ENCODE measurements at regions not wholly inside any gene's neighbourhood (a gene's known extent, or its start where the extent isn't known, plus 50 kb on each side); places are given as distances from the start of the nearest gene placed in this dataset.

GRCh38 chr12:66916189-66916588 is 237.3 kb upstream of the GRIP1 start:
- no peak for DNase-seq

GRCh38 chr12:66919466-66919865 is 240.6 kb upstream of the GRIP1 start:
- DNase-seq, result no peak

GRCh38 chr12:66920205-66920604 is 241.3 kb upstream of the GRIP1 start:
- DNase-seq, result no peak

GRCh38 chr12:66921151-66921550 is 242.3 kb upstream of the GRIP1 start:
- DNase-seq, result no peak

- DNase-seq, result no peak
Measured at GRCh38 chr12:66925083-66925482, 246.2 kb upstream of the GRIP1 start.

GRCh38 chr12:66929121-66929520 is 250.2 kb upstream of the GRIP1 start:
- peak; percentile 23 for DNase-seq

- no peak for DNase-seq
Measured at GRCh38 chr12:66931091-66931490, 252.2 kb upstream of the GRIP1 start.

- no peak for DNase-seq
Measured at GRCh38 chr12:66932126-66932525, 253.2 kb upstream of the GRIP1 start.

- no peak for DNase-seq
Measured at GRCh38 chr12:66934302-66935062, 255.6 kb upstream of the GRIP1 start.

- DNase-seq, result peak; percentile 49
Measured at GRCh38 chr12:66941150-66941549, 262.3 kb upstream of the GRIP1 start.

- no peak for DNase-seq
Measured at GRCh38 chr12:66942741-66943465, 264.0 kb upstream of the GRIP1 start.

GRCh38 chr12:66944365-66944764 is 265.5 kb upstream of the GRIP1 start:
- DNase-seq, result no peak

- no peak for DNase-seq
Measured at GRCh38 chr12:66945189-66945817, 266.4 kb upstream of the GRIP1 start.

- DNase-seq, result peak; percentile 61
Measured at GRCh38 chr12:66947119-66947518, 268.2 kb upstream of the GRIP1 start.

GRCh38 chr12:66952668-66953067 is 273.8 kb upstream of the GRIP1 start:
- no peak for DNase-seq

- no peak for DNase-seq
Measured at GRCh38 chr12:66956300-66956699, 277.4 kb upstream of the GRIP1 start.

- no peak for DNase-seq
Measured at GRCh38 chr12:66959276-66959675, 280.4 kb upstream of the GRIP1 start.

- DNase-seq, result no peak
Measured at GRCh38 chr12:66960006-66960405, 281.1 kb upstream of the GRIP1 start.

- no peak for DNase-seq
Measured at GRCh38 chr12:66960704-66961690, 282.1 kb upstream of the GRIP1 start.

GRCh38 chr12:66962290-66962689 is 283.4 kb upstream of the GRIP1 start:
- no peak for DNase-seq

GRCh38 chr12:66963901-66964300 is 285.0 kb upstream of the GRIP1 start:
- DNase-seq, result no peak

- peak; percentile 72 for DNase-seq
Measured at GRCh38 chr12:66964629-66965028, 285.8 kb upstream of the GRIP1 start.

- DNase-seq, result no peak
Measured at GRCh38 chr12:66965621-66966020, 286.7 kb upstream of the GRIP1 start.

All from activated CD4-positive, alpha-beta T cell treated with anti-CD3 and anti-CD28 coated beads, Interleukin-2, Interleukin-6, amounts not matched to agents 100 ng/mL and 50 ng/mL, durations not matched to agents 16 hours and 8 hours (primary cell).